ENCODE measurements at regions not wholly inside any gene's neighbourhood (a gene's known extent, or its start where the extent isn't known, plus 50 kb on each side); places are given as distances from the start of the nearest gene placed in this dataset.
"Not testable (repeated sequence)": the region's sequence is repeated elsewhere in the genome, so short reads cannot be mapped to it uniquely, and the experiment has no call there.

DNA sequence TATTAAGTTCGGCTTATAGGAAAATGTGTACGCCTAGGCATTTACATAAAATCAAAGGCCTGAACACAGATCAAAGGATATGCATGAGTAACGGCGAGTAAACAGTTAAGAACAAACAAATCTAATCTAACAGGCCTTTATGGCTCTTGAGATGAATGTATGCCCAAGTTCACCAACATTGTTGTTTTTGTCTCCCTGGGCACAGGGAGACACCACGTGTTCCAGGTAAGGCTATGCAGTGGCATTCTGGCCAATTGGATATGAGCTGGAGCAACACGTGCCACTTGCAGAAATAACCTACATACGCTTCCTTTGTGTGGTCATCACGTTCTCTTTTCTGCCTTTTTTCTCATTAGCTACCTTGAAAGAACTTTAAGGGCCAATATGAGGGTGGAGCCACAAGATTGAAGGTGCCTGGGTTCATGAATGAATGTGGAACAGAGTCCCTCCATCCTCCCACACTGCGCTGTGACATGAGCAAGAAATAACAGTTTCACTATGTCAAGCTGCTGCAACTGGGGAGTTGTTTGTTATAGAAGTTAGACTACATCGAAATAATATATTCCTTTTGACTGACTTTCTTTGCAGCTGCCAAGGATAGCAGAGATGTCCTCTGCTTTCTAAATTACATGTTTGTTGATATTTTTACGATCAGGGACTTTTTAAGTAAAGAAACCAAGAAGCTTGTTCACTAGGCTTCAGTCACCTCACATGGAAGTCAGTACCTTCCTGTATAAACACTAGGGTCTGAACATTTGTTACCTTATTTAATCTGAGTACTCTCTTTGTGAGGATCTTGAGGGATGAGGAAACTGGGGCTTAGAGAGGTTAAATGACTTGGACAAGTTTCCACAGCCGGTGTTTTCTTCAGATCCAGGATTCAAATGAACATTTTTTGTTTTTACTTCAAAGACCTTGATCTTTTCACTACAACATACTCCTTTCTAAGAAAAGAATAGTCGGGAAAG, 427.5 kb upstream of the TBL1XR1 start:
- intact Hi-C loops (cut with micrococcal nuclease), result no loop called here
- POLR2A ChIA-PET, result interaction anchor here (0.6 kb wide), 1 partner anchor 496 kb away, joined by 3 read pairs; no protein-coding TSS in a partner anchor
- CTCF ChIA-PET, result no interaction called here

GRCh38 chr3:177626045-177626444, 428.8 kb upstream of the TBL1XR1 start:
- TF ChIP-seq, protein P1, sequence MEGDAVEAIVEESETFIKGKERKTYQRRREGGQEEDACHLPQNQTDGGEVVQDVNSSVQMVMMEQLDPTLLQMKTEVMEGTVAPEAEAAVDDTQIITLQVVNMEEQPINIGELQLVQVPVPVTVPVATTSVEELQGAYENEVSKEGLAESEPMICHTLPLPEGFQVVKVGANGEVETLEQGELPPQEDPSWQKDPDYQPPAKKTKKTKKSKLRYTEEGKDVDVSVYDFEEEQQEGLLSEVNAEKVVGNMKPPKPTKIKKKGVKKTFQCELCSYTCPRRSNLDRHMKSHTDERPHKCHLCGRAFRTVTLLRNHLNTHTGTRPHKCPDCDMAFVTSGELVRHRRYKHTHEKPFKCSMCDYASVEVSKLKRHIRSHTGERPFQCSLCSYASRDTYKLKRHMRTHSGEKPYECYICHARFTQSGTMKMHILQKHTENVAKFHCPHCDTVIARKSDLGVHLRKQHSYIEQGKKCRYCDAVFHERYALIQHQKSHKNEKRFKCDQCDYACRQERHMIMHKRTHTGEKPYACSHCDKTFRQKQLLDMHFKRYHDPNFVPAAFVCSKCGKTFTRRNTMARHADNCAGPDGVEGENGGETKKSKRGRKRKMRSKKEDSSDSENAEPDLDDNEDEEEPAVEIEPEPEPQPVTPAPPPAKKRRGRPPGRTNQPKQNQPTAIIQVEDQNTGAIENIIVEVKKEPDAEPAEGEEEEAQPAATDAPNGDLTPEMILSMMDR (IDR thresholded peaks at IDR 0.05; ENCODE audit: unreplicated experiment), result no peak
- POLR2A ChIA-PET, result no interaction called here
- DNase-seq (ENCODE audit: unreplicated experiment), result no peak
- intact Hi-C loops (cut with micrococcal nuclease), result no loop called here
- BruUV-seq (replicated peaks), result no TSS peak
- H3K9me3 Mint-ChIP-seq (ENCODE audit: unreplicated experiment), result no peaks in the 10 kb centered on the region
- H3K27me3 Mint-ChIP-seq (ENCODE audit: insufficient read depth, unreplicated experiment), result no peaks in the 10 kb centered on the region
- H3K27ac Mint-ChIP-seq (ENCODE audit: low read depth, unreplicated experiment), result no peak overlapping the region
- peaks cover 8% of the 10 kb centered on the region for H3K36me3 Mint-ChIP-seq (ENCODE audit: insufficient read depth, unreplicated experiment)
- H3K4me3 Mint-ChIP-seq (ENCODE audit: unreplicated experiment), result no peak overlapping the region
- peaks cover 9% of the 10 kb centered on the region for H3K4me1 Mint-ChIP-seq (ENCODE audit: insufficient read depth, unreplicated experiment)
- CTCF ChIA-PET, result no interaction called here

More for the DNA sequence above, 427.5 kb upstream of the TBL1XR1 start:
- no peaks in the 10 kb centered on the region for H3K27me3 Mint-ChIP-seq (ENCODE audit: insufficient read depth, unreplicated experiment)
- TF ChIP-seq, protein P1 (IDR thresholded peaks at IDR 0.05; ENCODE audit: unreplicated experiment), result no peak
- H3K4me1 Mint-ChIP-seq (ENCODE audit: insufficient read depth, unreplicated experiment), result peaks cover 9% of the 10 kb centered on the region
- no peak for DNase-seq (ENCODE audit: unreplicated experiment)
- no peaks in the 10 kb centered on the region for H3K9me3 Mint-ChIP-seq (ENCODE audit: unreplicated experiment)
- H3K27ac Mint-ChIP-seq (ENCODE audit: low read depth, unreplicated experiment), result no peak overlapping the region
- no peak overlapping the region for H3K4me3 Mint-ChIP-seq (ENCODE audit: unreplicated experiment)
- H3K36me3 Mint-ChIP-seq (ENCODE audit: insufficient read depth, unreplicated experiment), result peaks cover 12% of the 10 kb centered on the region
- no TSS peak for BruUV-seq (replicated peaks)

- H3K27me3 Mint-ChIP-seq (ENCODE audit: insufficient read depth, unreplicated experiment); DNase-seq (ENCODE audit: unreplicated experiment); H3K9me3 Mint-ChIP-seq (ENCODE audit: unreplicated experiment); CTCF ChIA-PET; H3K4me3 Mint-ChIP-seq (ENCODE audit: unreplicated experiment); BruUV-seq (replicated peaks); intact Hi-C loops (cut with micrococcal nuclease); H3K36me3 Mint-ChIP-seq (ENCODE audit: insufficient read depth, unreplicated experiment): not testable (repeated sequence)
- peak overlapping the region; percentile 54 for H3K27ac Mint-ChIP-seq (ENCODE audit: low read depth, unreplicated experiment)
- H3K4me1 Mint-ChIP-seq (ENCODE audit: insufficient read depth, unreplicated experiment), result peaks cover 10% of the 10 kb centered on the region
- POLR2A ChIA-PET, result interaction anchor here (0.7 kb wide), 2 partner anchors 50 to 258 kb away, joined by 3 to 4 read pairs; no protein-coding TSS in a partner anchor
These were observed 430.9 kb upstream of the TBL1XR1 start for GRCh38 chr3:177628095-177628719.

- ChIA-PET POLR2A (no interaction called here), CTCF (no interaction called here)
- no peaks in the 10 kb centered on the region for H3K9me3 Mint-ChIP-seq (ENCODE audit: unreplicated experiment)
- peaks cover 18% of the 10 kb centered on the region for H3K4me1 Mint-ChIP-seq (ENCODE audit: insufficient read depth, unreplicated experiment)
- intact Hi-C loops (cut with micrococcal nuclease), result no loop called here
- no peak overlapping the region for H3K4me3 Mint-ChIP-seq (ENCODE audit: unreplicated experiment)
- H3K27me3 Mint-ChIP-seq (ENCODE audit: insufficient read depth, unreplicated experiment), result no peaks in the 10 kb centered on the region
- no TSS peak for BruUV-seq (replicated peaks)
- no peak for DNase-seq (ENCODE audit: unreplicated experiment)
- peaks cover 7% of the 10 kb centered on the region for H3K36me3 Mint-ChIP-seq (ENCODE audit: insufficient read depth, unreplicated experiment)
- H3K27ac Mint-ChIP-seq (ENCODE audit: low read depth, unreplicated experiment), result no peak overlapping the region
- TF ChIP-seq, protein P1 (IDR thresholded peaks at IDR 0.05; ENCODE audit: unreplicated experiment), result no peak
These were observed 432.0 kb upstream of the TBL1XR1 start for GRCh38 chr3:177629276-177629675.
